Activated naive CD4-positive, alpha-beta T cell treated with anti-CD3 and anti-CD28 coated beads for 36 hours (primary cell): ENCODE measurements at regions not wholly inside any gene's neighbourhood (a gene's known extent, or its start where the extent isn't known, plus 50 kb on each side); places are given as distances from the start of the nearest gene placed in this dataset.
"Not testable (repeated sequence)": the region's sequence is repeated elsewhere in the genome, so short reads cannot be mapped to it uniquely, and the experiment has no call there.

Source experiments
- CTCF ChIA-PET: fragments of 350-600 bp; sonication (Branson Sonifier 250); formaldehyde crosslinking; loops from one replicate; lab custom pipeline; 2021; ENCODE audit warnings: antibody characterized with exemption; lab: Charles Lee
- DNase-seq: peaks from one replicate; pipeline ENCODE4 v3.0.0-alpha.2; 2020
- H3K27ac Mint-ChIP-seq: one replicate; pipeline ENCODE4 v1.8.0; 2021; ENCODE audit warnings: mild to moderate bottlenecking, mixed read lengths
- H3K27me3 Mint-ChIP-seq: one replicate; pipeline ENCODE4 v1.8.0; 2021; ENCODE audit warnings: low read depth, mixed read lengths
- H3K36me3 Mint-ChIP-seq: one replicate; pipeline ENCODE4 v1.8.0; 2021; ENCODE audit warnings: low read depth, mixed read lengths
- H3K4me1 Mint-ChIP-seq: one replicate; pipeline ENCODE4 v1.8.0; 2021; ENCODE audit warnings: low read depth, mixed read lengths
- H3K4me3 Mint-ChIP-seq: one replicate; pipeline ENCODE4 v1.8.0; 2021; ENCODE audit warnings: mild to moderate bottlenecking, moderate library complexity, mixed read lengths
- H3K9me3 Mint-ChIP-seq: one replicate; pipeline ENCODE4 v1.8.0; 2021; ENCODE audit warnings: mixed read lengths
- intact Hi-C: fragments of 100-400 bp; cut with micrococcal nuclease; formaldehyde crosslinking; loops from one replicate; pipeline ENCODE4 v1.15.1; 2023

GRCh38 chr17:43314611-43315011 lies 80.8 kb upstream of the RNU2-1 start:
- DNase-seq: no peak
- CTCF ChIA-PET: no interaction called here
- H3K27ac Mint-ChIP-seq: no peak overlapping the region
- H3K27me3 Mint-ChIP-seq: no peaks in the 10 kb centered on the region
- intact Hi-C loops: loop anchor here (1.0 kb wide), 4 partner anchors 103 to 290 kb away; partner anchors contain the start of genes BRCA1 and TMEM106A
- H3K4me3 Mint-ChIP-seq: no peak overlapping the region
- peaks cover 20% of the 10 kb centered on the region for H3K4me1 Mint-ChIP-seq
- peaks cover 12% of the 10 kb centered on the region for H3K9me3 Mint-ChIP-seq
- H3K36me3 Mint-ChIP-seq: peaks cover 3% of the 10 kb centered on the region

- CTCF ChIA-PET: no interaction called here
- DNase-seq: no peak
- Mint-ChIP-seq H3K9me3 (no peaks in the 10 kb centered on the region), H3K27me3 (no peaks in the 10 kb centered on the region), H3K27ac (no peak overlapping the region), H3K36me3 (no peaks in the 10 kb centered on the region), H3K4me3 (no peak overlapping the region), H3K4me1 (peaks cover 12% of the 10 kb centered on the region)
- intact Hi-C loops: no loop called here
These were observed 78.2 kb upstream of the RNU2-1 start for GRCh38 chr17:43312011-43312410.

- intact Hi-C loops: no loop called here
These were observed 75.9 kb upstream of the RNU2-1 start for GRCh38 chr17:43309505-43310332.

GRCh38 chr17:43308999-43309398 lies 75.2 kb upstream of the RNU2-1 start:
- intact Hi-C loops: no loop called here
- no peak overlapping the region for H3K27ac Mint-ChIP-seq
- CTCF ChIA-PET: interaction anchor here (0.7 to 1.0 kb wide), 4 partner anchors 92 to 285 kb away, joined by 3 to 4 read pairs (median 3); no protein-coding TSS in a partner anchor

More at GRCh38 chr17:43309505-43310332, 75.9 kb upstream of the RNU2-1 start:
- Mint-ChIP-seq H3K27ac (no peak overlapping the region), H3K36me3 (no peaks in the 10 kb centered on the region), H3K4me3 (no peak overlapping the region), H3K9me3 (no peaks in the 10 kb centered on the region), H3K4me1 (peaks cover 6% of the 10 kb centered on the region), H3K27me3 (no peaks in the 10 kb centered on the region)
- CTCF ChIA-PET: interaction anchor here (0.7 to 1.1 kb wide), 7 partner anchors 92 to 286 kb away, joined by 3 to 4 read pairs (median 3); no protein-coding TSS in a partner anchor
- no peak for DNase-seq

GRCh38 chr17:43304792-43305191 lies 71.0 kb upstream of the RNU2-1 start:
- H3K4me3 Mint-ChIP-seq, H3K4me1 Mint-ChIP-seq, H3K27ac Mint-ChIP-seq, DNase-seq, H3K27me3 Mint-ChIP-seq, H3K9me3 Mint-ChIP-seq, CTCF ChIA-PET, H3K36me3 Mint-ChIP-seq, intact Hi-C loops: not testable (repeated sequence)

More at GRCh38 chr17:43308999-43309398, 75.2 kb upstream of the RNU2-1 start:
- H3K9me3 Mint-ChIP-seq: no peaks in the 10 kb centered on the region
- H3K27me3 Mint-ChIP-seq: no peaks in the 10 kb centered on the region
- DNase-seq: no peak
- H3K4me1 Mint-ChIP-seq: peaks cover 6% of the 10 kb centered on the region
- no peak overlapping the region for H3K4me3 Mint-ChIP-seq
- H3K36me3 Mint-ChIP-seq: no peaks in the 10 kb centered on the region

- H3K27ac Mint-ChIP-seq, intact Hi-C loops, H3K4me1 Mint-ChIP-seq, H3K36me3 Mint-ChIP-seq, CTCF ChIA-PET, H3K9me3 Mint-ChIP-seq, H3K27me3 Mint-ChIP-seq, DNase-seq, H3K4me3 Mint-ChIP-seq: not testable (repeated sequence)
These were observed 69.3 kb upstream of the RNU2-1 start for GRCh38 chr17:43303049-43303448.

- H3K9me3 Mint-ChIP-seq, H3K4me1 Mint-ChIP-seq, H3K36me3 Mint-ChIP-seq, H3K27me3 Mint-ChIP-seq, DNase-seq, H3K27ac Mint-ChIP-seq, intact Hi-C loops, H3K4me3 Mint-ChIP-seq, CTCF ChIA-PET: not testable (repeated sequence)
These were observed 65.7 kb upstream of the RNU2-1 start for GRCh38 chr17:43299300-43300076.

GRCh38 chr17:43289670-43290069 lies 55.9 kb upstream of the RNU2-1 start:
- H3K4me1 Mint-ChIP-seq, H3K27me3 Mint-ChIP-seq, H3K36me3 Mint-ChIP-seq, intact Hi-C loops, H3K9me3 Mint-ChIP-seq, DNase-seq, H3K27ac Mint-ChIP-seq, CTCF ChIA-PET, H3K4me3 Mint-ChIP-seq: not testable (repeated sequence)

GRCh38 chr17:43283606-43284005 lies 49.8 kb upstream of the RNU2-1 start:
- CTCF ChIA-PET, H3K27ac Mint-ChIP-seq, intact Hi-C loops, H3K27me3 Mint-ChIP-seq, H3K36me3 Mint-ChIP-seq, H3K4me3 Mint-ChIP-seq, H3K9me3 Mint-ChIP-seq, DNase-seq, H3K4me1 Mint-ChIP-seq: not testable (repeated sequence)
